ENCODE measurements at regions not wholly inside any gene's neighbourhood (a gene's known extent, or its start where the extent isn't known, plus 50 kb on each side); places are given as distances from the start of the nearest gene placed in this dataset.

DNA sequence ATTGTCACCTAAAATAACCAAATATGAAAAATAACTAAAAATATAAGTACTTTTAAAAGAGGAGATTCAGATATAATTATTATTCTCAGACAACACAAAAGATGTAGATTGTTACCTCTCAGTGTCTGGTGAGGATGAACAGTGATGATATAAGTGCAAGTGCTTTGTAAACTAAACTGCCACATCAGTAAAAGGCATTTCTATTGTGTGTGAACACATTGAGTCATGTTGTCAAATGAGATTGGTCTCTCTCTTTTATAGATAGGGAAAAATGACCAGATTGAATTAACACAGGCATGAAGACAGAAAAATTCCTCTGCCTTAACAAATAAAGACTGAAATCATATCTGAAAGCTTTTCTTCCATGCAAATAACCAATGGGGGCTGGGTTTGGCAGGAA is 182.4 kb upstream of the TMEFF2 start:
- no peak for DNase-seq (ENCODE audit: low read depth in 1 of 2, low spot score in 1 of 2)

DNA sequence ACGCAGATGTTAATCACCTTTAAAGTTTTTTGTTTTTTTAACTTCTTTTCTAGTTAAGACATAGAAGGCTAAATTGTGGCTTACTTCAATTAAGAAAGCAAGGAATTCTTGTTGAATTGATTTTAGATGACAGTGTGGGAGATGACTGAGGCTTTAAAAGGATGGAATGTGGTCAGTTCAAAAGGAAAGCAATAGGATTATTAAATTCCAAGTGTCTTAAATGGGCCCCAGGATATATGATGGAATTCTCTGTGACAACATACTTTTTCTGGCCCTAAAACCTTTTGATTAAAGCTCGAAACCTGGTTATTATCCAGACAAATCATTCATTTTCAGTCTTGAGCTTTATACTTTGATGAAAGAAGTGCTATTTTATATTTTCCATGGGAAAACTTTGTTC is 179.0 kb upstream of the TMEFF2 start:
- no peak for DNase-seq (ENCODE audit: low read depth in 1 of 2, low spot score in 1 of 2)

DNA sequence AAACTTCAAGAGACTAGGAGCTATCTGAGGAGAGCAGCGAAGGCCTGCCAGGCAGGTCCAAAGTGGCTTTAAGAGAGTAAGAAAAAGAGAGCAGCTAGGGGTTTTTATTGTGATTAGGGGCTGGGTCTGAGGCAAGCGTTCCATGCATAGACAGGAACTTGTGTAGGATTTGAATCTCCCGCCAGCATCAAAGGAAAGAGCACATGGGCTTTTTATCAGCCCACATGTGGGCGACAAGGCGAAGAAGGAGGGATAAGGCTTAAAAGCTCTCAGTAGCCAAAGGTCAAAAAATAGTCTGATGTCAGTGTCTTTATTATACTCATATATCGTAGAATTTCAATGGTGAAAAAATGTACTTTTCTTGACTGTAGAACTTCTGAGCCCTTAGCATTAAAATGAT is 178.5 kb upstream of the TMEFF2 start:
- no peak for DNase-seq (ENCODE audit: low read depth in 1 of 2, low spot score in 1 of 2)

DNA sequence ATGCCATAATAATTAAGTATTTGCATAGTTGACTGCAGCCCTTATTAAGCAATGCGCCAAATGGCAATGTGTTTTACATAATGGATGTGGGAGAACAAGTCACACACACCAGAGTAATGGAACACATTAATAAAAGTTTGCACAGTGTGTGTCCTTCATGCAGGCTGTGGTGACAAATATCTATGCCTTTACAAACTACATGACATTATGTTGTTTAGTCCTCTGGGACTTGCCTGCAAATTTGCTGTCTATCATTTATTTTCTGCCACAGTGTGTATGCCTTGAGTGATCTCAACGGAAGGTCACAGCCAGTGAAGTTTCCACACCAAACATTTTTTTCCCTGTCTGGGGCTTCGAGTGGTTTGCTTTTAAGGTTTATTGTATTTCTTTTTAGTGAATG is 175.2 kb upstream of the TMEFF2 start:
- DNase-seq (ENCODE audit: low read depth in 1 of 2, low spot score in 1 of 2), result no peak

- DNase-seq (ENCODE audit: low read depth in 1 of 2, low spot score in 1 of 2), result no peak
These were observed 162.5 kb upstream of the TMEFF2 start for GRCh38 chr2:192357217-192357616.

DNA sequence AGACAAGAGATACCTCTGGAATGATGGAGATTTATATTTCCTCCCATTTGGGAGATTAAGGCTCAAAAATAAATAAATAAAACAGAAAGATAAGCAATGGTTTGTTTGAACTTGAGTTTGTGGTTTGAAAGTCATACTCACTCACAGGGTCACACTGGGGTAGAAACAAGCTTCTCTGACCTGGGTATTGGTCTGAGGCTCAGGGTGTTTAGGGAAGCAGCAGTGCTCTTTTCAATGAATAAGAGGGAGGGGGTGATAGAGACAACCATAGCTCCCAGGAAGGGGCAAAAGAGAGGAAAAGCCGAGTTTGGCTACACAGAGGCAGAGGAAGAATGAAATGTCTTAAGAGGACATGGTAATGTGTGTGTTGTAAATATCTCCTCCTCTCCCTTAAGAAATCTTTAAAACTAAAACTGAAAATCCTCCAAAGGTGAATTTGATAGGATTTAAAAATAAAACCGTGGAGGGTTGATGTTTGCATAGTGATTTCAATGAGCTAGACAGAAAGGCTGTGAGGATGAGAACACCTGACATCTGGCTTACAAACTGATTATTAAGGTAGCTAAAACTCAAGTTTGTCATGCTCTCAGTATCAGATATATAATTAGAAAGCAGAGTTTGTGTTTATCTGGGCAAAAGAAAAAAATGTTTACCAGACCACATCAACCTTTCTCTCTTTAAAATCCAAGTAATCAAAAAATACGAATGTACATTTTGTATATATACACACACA is 159.9 kb upstream of the TMEFF2 start:
- DNase-seq (ENCODE audit: low read depth in 1 of 2, low spot score in 1 of 2), result no peak

DNA sequence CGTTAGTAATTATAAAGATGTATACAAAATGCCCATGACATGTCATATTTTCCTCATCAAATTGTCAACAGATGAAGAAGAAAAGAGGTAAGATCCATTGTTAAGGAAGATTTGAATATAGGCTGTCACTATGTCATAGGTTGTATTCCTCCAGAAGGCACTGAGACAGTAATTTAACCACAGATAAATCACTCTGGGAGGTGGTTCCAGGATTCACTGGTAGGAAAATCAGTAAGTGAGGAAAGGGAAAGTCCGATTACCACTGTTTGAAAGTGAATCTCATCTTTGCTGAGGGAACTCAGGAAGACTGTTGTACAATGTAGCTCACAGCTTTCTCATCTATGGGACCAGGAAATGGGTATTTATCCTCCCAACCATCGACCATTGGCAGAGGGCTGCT is 152.8 kb upstream of the TMEFF2 start:
- no peak for DNase-seq (ENCODE audit: low read depth in 1 of 2, low spot score in 1 of 2)

DNA sequence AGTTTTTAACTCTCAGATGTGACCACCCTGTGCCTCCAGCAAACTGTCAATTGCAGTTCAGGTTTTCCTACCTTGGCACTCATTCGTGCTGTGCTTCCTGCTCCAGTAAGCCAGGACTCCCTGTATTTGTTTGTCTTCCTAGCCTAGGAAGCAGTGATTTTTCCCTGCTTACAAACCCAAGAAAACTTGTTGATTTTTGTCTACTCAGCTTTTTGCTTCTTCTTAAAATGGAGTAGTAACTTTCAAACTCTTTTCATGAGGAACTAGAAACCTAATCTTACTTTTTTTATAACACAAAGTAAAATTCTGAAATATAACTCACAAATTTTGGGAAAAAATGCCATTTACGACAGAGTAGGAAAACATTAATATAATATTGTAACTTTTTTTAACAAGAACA is 150.6 kb upstream of the TMEFF2 start:
- DNase-seq (ENCODE audit: low read depth in 1 of 2, low spot score in 1 of 2), result no peak

- no peak for DNase-seq (ENCODE audit: low read depth in 1 of 2, low spot score in 1 of 2)
These were observed 138.9 kb upstream of the TMEFF2 start for GRCh38 chr2:192333642-192334041.

- DNase-seq (ENCODE audit: low read depth in 1 of 2, low spot score in 1 of 2), result no peak
These were observed 133.6 kb upstream of the TMEFF2 start for GRCh38 chr2:192328297-192328696.

GRCh38 chr2:192327576-192327975 is 132.8 kb upstream of the TMEFF2 start:
- no peak for DNase-seq (ENCODE audit: low read depth in 1 of 2, low spot score in 1 of 2)

DNA sequence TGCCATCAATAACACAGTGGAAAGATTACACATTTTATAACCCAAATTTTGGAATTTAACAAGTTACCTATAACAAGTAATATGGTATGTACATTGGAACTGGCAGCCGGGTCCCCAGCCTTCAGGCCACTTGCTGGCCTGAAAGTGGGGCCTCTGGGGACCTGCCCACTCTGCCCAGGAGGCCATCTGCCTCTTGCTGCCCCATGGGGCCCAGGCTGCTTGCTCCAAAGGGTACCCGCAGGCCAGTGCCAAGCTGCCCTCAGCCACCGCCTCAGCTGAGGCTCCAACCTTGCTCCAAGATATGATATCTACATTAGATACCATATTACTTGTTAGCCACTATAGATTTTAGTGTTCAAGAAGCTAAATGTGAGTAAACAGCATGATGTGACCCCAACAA is 120.8 kb upstream of the TMEFF2 start:
- DNase-seq (ENCODE audit: low read depth in 1 of 2, low spot score in 1 of 2), result no peak

GRCh38 chr2:192314800-192315481 is 120.2 kb upstream of the TMEFF2 start:
- no peak for DNase-seq (ENCODE audit: low read depth in 1 of 2, low spot score in 1 of 2)

DNA sequence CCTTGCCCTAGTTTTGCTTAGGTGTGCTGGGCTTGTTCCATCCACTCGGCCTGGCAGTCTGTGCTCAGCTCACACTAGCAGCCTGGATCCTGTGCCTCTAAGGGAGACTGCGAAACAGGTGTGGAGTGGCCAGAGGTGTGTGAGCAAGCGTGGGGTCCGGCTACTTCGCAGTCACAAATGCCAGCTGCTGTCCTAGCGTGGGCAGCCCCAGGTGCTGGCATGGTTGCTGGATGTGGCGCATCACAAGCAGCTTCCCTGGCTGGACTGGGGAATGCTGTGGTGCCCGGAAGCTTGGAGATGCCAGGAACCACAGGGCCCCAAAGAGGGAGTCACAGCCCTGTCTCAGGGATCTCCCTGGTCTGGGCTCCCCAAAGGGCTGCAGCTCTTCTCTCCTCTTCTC is 119.0 kb upstream of the TMEFF2 start:
- no peak for DNase-seq (ENCODE audit: low read depth in 1 of 2, low spot score in 1 of 2)

- DNase-seq (ENCODE audit: low read depth in 1 of 2, low spot score in 1 of 2), result no peak
These were observed 117.1 kb upstream of the TMEFF2 start for GRCh38 chr2:192311701-192312460.

GRCh38 chr2:192307530-192307929 is 112.8 kb upstream of the TMEFF2 start:
- no peak for DNase-seq (ENCODE audit: low read depth in 1 of 2, low spot score in 1 of 2)

- no peak for DNase-seq (ENCODE audit: low read depth in 1 of 2, low spot score in 1 of 2)
These were observed 103.9 kb upstream of the TMEFF2 start for GRCh38 chr2:192298664-192299063.

DNA sequence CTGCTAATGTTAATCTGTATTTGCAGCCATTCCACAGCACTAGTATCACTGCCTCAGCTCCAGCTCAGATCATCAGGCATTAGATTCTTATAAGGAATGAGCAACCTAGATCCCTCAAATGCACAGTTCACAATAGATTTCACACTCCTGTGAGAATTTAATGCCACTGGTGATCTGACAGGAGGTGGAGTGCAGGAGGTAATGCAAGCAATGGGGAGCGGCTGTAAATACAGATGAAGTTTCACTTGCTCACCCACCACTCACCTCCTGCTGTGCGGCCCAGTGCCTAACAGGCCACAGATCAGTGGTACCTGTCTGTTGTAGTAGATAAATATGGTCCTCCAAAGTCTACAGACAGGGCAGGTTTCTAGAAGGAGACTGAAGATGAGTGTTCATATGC is 97.7 kb upstream of the TMEFF2 start:
- DNase-seq (ENCODE audit: low read depth in 1 of 2, low spot score in 1 of 2), result no peak

DNA sequence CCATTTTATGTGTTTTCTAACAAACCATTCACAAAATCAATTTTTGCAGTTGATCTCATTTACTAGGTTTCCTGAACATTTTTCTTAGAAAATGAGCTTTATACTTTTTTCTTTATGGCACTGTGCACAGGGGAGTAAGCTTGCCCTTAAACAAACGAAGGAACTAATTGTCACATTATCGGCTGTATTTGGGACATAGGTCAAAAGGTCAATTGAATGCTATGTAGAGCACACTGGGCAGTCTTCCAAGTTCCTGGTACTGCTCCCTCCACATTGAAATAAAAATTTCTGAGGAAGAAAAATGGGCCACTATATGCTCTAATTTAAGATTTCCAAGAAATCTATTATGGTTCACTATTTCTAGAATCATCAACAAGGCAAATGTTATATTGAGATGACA is 93.6 kb upstream of the TMEFF2 start:
- DNase-seq (ENCODE audit: low read depth in 1 of 2, low spot score in 1 of 2), result no peak

DNA sequence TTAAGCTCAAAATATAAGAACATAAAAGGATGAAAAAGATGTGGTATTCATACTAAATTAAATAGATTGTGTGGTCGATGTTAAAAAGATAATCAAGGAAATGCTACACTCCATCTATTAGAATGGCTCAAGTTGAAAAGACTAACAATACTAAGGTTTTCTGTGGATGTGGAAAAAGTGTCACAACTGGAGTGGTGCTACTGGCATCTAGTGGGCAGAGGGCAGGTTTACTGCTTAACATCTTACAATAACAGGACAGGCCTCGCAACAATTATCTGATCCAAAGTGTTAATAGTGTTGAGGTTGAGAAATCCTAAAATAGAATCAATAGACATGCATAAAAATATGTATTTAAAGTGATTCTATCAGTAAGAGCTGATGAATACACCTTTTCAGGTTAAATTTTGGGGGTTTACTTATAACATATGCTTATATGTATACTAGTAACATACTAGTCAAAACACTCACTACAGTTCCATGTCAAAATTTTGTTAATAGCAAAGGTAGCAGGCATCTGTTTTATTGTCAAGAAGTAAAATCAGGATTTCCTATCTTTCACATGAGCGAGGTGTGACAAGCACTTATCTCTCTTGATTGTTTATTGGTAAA is 91.5 kb upstream of the TMEFF2 start:
- no peak for DNase-seq (ENCODE audit: low read depth in 1 of 2, low spot score in 1 of 2)

- no peak for DNase-seq (ENCODE audit: low read depth in 1 of 2, low spot score in 1 of 2)
These were observed 88.7 kb upstream of the TMEFF2 start for GRCh38 chr2:192283450-192283849.

DNA sequence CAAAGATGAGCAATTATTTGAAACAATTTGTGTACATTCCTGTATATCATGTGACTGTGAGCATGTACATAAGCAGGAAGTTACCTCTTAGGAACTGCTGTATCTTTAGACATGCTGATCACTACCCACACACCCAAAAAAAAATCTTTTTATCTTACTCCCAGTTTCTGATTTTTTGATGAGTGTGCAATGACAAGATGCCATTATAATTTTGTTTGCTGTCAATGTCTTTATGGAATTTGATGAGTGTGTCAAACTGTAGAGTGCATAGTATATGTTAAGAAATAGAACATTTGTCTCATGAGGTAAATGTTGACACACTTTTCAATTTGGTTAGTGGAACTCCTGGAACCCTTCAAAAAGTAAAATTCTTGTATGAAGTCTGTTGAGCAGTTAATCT is 84.0 kb upstream of the TMEFF2 start:
- DNase-seq (ENCODE audit: low read depth in 1 of 2, low spot score in 1 of 2), result no peak
